Liver (tissue), 3 donors: ENCODE measurements at regions not wholly inside any gene's neighbourhood (a gene's known extent, or its start where the extent isn't known, plus 50 kb on each side); places are given as distances from the start of the nearest gene placed in this dataset.

ENCODE experiments used
- EGR1 ChIP-seq, 2 donors: IDR thresholded peaks; 2 replicates each; pipeline ENCODE4 v1.6.1; 2016 to 2018; ENCODE audit warnings: antibody characterized with exemption in 2 of 2, low read depth in 2 of 2
- GABPA ChIP-seq, 2 donors: IDR thresholded peaks in 1 of 2; conservative IDR thresholded peaks in 1 of 2; 2 replicates each; pipeline ENCODE4 v1.6.1; 2016; ENCODE audit warnings: antibody characterized with exemption in 2 of 2, mild to moderate bottlenecking in 1 of 2, moderate library complexity in 1 of 2
- HNF4G ChIP-seq: IDR thresholded peaks from 2 replicates; pipeline ENCODE4 v1.6.1; 2016; ENCODE audit warnings: antibody characterized with exemption
- NR2F2 ChIP-seq: IDR thresholded peaks from 2 replicates; pipeline ENCODE4 v1.6.1; 2016; ENCODE audit warnings: antibody characterized with exemption
- RAD21 ChIP-seq, 2 donors: IDR thresholded peaks; 2 replicates each; pipeline ENCODE4 v1.6.1; 2016; ENCODE audit warnings: antibody characterized with exemption in 2 of 2, mild to moderate bottlenecking in 2 of 2
- SP1 ChIP-seq: IDR thresholded peaks from 2 replicates; pipeline ENCODE4 v1.6.1; 2018; ENCODE audit warnings: antibody characterized with exemption, mild to moderate bottlenecking
- TAF1 ChIP-seq: conservative IDR thresholded peaks from 2 replicates; pipeline ENCODE4 v1.6.1; 2016; ENCODE audit warnings: antibody characterized with exemption, mild to moderate bottlenecking
- YY1 ChIP-seq: IDR thresholded peaks from 2 replicates; pipeline ENCODE4 v1.6.1; 2016; ENCODE audit warnings: antibody characterized with exemption, mild to moderate bottlenecking
- TF ChIP-seq, protein P1 (sequence below): fragments of 150-350 bp; IDR thresholded peaks from 2 replicates; pipeline ENCODE4 v1.5.1; 2017; ENCODE audit warnings: improper control_type of control experiment, low read depth, low read length; ENCODE audit not compliant: missing input control
- TF ChIP-seq, protein P2 (sequence below): IDR thresholded peaks from 2 replicates; pipeline ENCODE4 v1.6.1; 2016; ENCODE audit warnings: antibody characterized with exemption, mild to moderate bottlenecking
- TF ChIP-seq, protein P3 (sequence below): IDR thresholded peaks from 2 replicates; pipeline ENCODE4 v1.6.1; 2016; ENCODE audit warnings: antibody characterized with exemption
- TF ChIP-seq, protein P4 (sequence below): IDR thresholded peaks from 2 replicates; pipeline ENCODE4 v1.6.1; 2016; ENCODE audit warnings: antibody characterized with exemption
- donor health status: healthy.
- donor health status: healthy.

DNA sequence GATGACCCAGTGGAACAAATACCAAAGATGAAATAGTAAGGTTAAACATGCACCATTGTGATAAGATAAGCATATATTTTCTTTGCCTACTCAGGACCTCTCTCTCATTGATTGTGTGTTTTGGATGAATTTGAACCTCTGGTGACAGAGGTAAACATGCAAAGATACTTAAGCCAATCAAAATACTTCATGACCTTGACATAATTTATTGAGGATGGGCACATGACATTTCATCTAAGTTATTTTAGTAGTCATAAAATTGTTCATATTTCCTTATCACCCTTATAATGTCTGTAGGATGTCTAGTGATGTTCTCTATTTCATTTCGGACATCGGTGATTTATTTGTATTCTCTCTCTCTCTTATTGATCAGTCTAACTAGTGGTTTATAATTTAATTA, 88.3 kb upstream of the WDR72 start:
- TF ChIP-seq, protein P1, sequence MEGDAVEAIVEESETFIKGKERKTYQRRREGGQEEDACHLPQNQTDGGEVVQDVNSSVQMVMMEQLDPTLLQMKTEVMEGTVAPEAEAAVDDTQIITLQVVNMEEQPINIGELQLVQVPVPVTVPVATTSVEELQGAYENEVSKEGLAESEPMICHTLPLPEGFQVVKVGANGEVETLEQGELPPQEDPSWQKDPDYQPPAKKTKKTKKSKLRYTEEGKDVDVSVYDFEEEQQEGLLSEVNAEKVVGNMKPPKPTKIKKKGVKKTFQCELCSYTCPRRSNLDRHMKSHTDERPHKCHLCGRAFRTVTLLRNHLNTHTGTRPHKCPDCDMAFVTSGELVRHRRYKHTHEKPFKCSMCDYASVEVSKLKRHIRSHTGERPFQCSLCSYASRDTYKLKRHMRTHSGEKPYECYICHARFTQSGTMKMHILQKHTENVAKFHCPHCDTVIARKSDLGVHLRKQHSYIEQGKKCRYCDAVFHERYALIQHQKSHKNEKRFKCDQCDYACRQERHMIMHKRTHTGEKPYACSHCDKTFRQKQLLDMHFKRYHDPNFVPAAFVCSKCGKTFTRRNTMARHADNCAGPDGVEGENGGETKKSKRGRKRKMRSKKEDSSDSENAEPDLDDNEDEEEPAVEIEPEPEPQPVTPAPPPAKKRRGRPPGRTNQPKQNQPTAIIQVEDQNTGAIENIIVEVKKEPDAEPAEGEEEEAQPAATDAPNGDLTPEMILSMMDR, result no peak
- TF ChIP-seq YY1 (no peak), RAD21 (IDR thresholded peaks at IDR 0.05) (no peak), TAF1 (no peak), EGR1 (IDR thresholded peaks at IDR 0.05; ENCODE audit: low read depth in 2 of 2) (no peak), HNF4G (no peak), SP1 (no peak), NR2F2 (no peak), GABPA (IDR thresholded peaks at IDR 0.05 in 1 of 2, conservative IDR thresholded peaks at IDR 0.05 in 1 of 2) (no peak)
- TF ChIP-seq, protein P2, sequence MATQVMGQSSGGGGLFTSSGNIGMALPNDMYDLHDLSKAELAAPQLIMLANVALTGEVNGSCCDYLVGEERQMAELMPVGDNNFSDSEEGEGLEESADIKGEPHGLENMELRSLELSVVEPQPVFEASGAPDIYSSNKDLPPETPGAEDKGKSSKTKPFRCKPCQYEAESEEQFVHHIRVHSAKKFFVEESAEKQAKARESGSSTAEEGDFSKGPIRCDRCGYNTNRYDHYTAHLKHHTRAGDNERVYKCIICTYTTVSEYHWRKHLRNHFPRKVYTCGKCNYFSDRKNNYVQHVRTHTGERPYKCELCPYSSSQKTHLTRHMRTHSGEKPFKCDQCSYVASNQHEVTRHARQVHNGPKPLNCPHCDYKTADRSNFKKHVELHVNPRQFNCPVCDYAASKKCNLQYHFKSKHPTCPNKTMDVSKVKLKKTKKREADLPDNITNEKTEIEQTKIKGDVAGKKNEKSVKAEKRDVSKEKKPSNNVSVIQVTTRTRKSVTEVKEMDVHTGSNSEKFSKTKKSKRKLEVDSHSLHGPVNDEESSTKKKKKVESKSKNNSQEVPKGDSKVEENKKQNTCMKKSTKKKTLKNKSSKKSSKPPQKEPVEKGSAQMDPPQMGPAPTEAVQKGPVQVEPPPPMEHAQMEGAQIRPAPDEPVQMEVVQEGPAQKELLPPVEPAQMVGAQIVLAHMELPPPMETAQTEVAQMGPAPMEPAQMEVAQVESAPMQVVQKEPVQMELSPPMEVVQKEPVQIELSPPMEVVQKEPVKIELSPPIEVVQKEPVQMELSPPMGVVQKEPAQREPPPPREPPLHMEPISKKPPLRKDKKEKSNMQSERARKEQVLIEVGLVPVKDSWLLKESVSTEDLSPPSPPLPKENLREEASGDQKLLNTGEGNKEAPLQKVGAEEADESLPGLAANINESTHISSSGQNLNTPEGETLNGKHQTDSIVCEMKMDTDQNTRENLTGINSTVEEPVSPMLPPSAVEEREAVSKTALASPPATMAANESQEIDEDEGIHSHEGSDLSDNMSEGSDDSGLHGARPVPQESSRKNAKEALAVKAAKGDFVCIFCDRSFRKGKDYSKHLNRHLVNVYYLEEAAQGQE, result no peak
- TF ChIP-seq, protein P3, sequence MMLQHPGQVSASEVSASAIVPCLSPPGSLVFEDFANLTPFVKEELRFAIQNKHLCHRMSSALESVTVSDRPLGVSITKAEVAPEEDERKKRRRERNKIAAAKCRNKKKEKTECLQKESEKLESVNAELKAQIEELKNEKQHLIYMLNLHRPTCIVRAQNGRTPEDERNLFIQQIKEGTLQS, result no peak
- TF ChIP-seq, protein P4, sequence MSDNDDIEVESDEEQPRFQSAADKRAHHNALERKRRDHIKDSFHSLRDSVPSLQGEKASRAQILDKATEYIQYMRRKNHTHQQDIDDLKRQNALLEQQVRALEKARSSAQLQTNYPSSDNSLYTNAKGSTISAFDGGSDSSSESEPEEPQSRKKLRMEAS, result no peak
